ENCODE measurements at regions not wholly inside any gene's neighbourhood (a gene's known extent, or its start where the extent isn't known, plus 50 kb on each side); places are given as distances from the start of the nearest gene placed in this dataset.
A peak's percentile ranks its signal among the peaks of the same experiment; 100 is the strongest.

GRCh38 chr9:75242426-75242825 is 154.1 kb downstream of the OSTF1 start (continued):
- TF ChIP-seq ZBTB49 (CRISPR knock-in tag; IDR thresholded peaks at IDR 0.05; ENCODE audit: borderline replicate concordance) (no peak), NFE2 (CRISPR knock-in tag; IDR thresholded peaks at IDR 0.05) (no peak), PAX8 (CRISPR knock-in tag; IDR thresholded peaks at IDR 0.05; ENCODE audit: borderline replicate concordance) (no peak), PTBP1 (IDR thresholded peaks at IDR 0.05; ENCODE audit: low read depth, low read length, poor library complexity, severe bottlenecking) (no peak), NR2F2 (IDR thresholded peaks at IDR 0.05; ENCODE audit: borderline replicate concordance, low read depth) (no peak)

- no peak for ATAC-seq
- H3K9ac ChIP-seq (ENCODE audit: insufficient read depth, low read depth, low read length), result no peak overlapping the region
- no peaks in the 10 kb centered on the region for H3K36me3 ChIP-seq (replicated peaks in 1 of 2; ENCODE audit: control insufficient read depth in 1 of 2, insufficient read depth in 2 of 2, low read length in 2 of 2)
Observed at GRCh38 chr9:75246949-75247348, 158.6 kb downstream of the OSTF1 start.

More at GRCh38 chr9:75246949-75247348, 158.6 kb downstream of the OSTF1 start:
- CTCF ChIA-PET (ENCODE audit: low intra/inter-chr PET ratio, low total read pairs), result no interaction called here
- peaks cover 16% of the 10 kb centered on the region for H3K9me3 ChIP-seq (ENCODE audit: low read length)
- in situ Hi-C loops (cut with HindIII; ENCODE audit: extremely low pct_ligation_motif_present, low pct_unique_long_range_greater_than_20kb) (no loop called here), intact Hi-C loops (cut with micrococcal nuclease; ENCODE audit: unreplicated experiment) (no loop called here)
- POLR2A ChIA-PET, result no interaction called here
- no peaks in the 10 kb centered on the region for H3K79me2 ChIP-seq (ENCODE audit: insufficient read depth, low read length)
- H3K4me2 ChIP-seq (ENCODE audit: low read depth, low read length), result no peak overlapping the region
- BruUV-seq (replicated peaks), result no TSS peak
- no peak overlapping the region for H3K27ac ChIP-seq (ENCODE audit: extremely low read length, insufficient read depth, low read length)
- FAIRE-seq (no peak), DNase-seq (ENCODE audit: low spot score) (no peak)
- H4K20me1 ChIP-seq (ENCODE audit: insufficient read depth, low read length), result no peaks in the 10 kb centered on the region
- H3K4me1 ChIP-seq (ENCODE audit: insufficient read depth, low read length), result no peaks in the 10 kb centered on the region
- no peak overlapping the region for H3K4me3 ChIP-seq (replicated peaks in 1 of 3; ENCODE audit: insufficient read depth in 1 of 3, low read depth in 2 of 3, low read length in 3 of 3)
- H2AFZ ChIP-seq (ENCODE audit: low read length), result no peak overlapping the region
- TF ChIP-seq MNT (IDR thresholded peaks at IDR 0.05), result peak; percentile 20; the same call in 1 of the 2 replicates
- TF ChIP-seq ZNF768 (CRISPR knock-in tag; IDR thresholded peaks at IDR 0.05), result no peak
- TF ChIP-seq MAFF (IDR thresholded peaks at IDR 0.05; ENCODE audit: low read depth, low read length), result no peak
- TF ChIP-seq JUNB (CRISPR knock-in tag; IDR thresholded peaks at IDR 0.05; ENCODE audit: borderline replicate concordance), result no peak
- 5% methylated on average over 3 of the region's 3 CpGs for WGBS (ENCODE audit: low lambda C conversion rate)
- H3K27me3 ChIP-seq (ENCODE audit: control insufficient read depth in 1 of 2, insufficient read depth in 2 of 2, low read length in 2 of 2), result no peaks in the 10 kb centered on the region
